HG02571 (cell line): ENCODE measurements at regions not wholly inside any gene's neighbourhood (a gene's known extent, or its start where the extent isn't known, plus 50 kb on each side); places are given as distances from the start of the nearest gene placed in this dataset.

Source experiments
- ATAC-seq: cut with Tn5 transposase; IDR thresholded peaks from one replicate; pipeline ENCODE4 v1.9.1; 2021; ENCODE audit warnings: mild to moderate bottlenecking, moderate library complexity; ENCODE audit not compliant: unreplicated experiment

DNA sequence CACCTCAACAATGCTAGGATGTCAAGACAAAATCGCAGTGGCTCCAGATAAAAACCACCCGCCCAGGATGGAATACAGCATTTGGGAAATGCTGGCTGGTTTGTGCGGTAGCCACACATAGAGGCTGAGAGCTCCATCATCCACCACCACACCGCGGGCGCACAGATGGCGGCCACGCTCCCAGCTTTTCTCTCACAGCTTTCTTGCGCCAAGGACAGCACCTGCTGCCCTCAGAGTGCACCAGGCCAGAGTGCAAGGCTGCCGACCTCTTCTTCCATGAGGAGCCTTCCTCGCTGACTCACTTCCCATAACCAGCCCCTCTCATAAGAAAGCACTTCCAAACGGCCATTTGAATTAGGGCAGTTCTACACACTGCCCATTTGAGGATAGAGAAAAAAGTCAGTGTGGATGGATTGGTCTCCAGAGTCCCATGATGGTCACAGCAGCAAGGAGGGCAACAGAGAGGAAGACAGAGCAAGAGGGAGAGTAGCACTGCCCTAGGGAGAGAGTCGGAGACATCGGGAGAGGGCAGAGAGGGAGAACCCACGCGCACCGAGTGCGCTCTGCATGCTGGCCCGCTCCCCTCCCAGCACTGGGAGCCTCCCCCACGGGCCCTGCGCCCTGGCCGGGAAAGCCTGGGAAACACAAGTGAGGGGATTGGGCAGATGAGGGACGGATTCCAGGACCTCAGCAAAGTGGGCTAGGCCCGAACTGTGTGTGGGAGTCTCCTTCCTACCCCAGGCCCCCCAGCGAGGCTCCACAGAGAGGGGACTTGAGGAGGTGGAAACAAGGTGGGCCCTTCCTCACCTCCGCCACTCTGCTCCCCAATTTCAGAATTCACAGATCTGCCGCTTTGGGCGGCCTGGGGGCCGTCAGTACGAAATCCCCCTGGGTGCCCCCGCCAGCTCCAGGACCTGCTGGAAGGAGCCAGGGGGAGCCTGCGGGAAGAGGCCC lies 156.9 kb downstream of the USP12 start:
- no peak for ATAC-seq

DNA sequence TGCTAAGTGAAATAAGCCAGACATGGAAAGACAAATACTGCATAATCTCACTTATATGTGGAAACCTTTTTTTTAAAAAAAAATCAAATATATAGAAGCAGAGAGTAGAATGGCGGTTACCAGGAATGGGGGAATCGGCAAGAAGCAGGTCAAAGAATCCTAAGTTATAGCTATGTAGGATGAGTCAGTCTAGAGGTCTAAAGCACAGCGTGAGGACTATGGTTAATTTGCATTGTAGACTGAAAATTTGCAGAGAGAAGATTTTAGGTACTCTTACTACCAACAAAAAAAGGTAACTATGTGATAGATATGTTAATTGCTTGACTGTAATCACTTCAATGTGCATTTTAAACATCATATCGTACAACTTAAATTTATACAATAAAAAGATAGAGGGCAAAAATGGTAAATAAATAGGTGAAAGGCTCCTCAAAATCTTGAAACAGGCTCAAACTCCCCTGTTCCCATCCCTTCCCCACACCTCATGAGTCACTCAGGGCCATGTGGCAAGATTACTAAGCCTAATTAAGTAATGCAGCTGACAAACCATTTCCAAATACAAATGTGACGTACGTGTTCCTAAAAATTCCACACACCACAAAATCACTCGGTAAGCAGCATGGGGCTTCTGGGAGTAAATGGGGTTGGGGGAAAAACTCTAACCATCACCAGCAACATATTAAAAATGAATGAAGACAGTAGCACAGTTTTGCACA lies 159.0 kb downstream of the USP12 start:
- ATAC-seq, result no peak

DNA sequence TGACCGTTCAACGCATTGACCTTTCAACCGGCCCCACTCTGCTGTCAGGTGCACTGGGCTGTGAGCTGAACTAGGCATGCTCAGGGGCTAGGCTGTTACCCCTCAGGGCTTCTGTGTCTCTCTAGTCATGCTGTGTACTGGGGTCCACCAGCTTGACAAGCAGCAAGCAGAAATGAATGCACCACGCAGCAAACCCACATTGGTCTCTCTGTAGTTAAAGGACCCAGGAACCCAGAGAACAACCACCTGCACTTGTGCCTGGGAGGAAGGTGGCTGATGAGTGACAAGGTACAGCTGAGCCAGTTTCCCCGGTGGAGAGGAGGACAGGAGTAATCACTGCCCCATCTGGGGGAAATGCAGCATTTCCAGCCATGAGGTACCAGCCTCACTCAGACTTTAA lies 159.9 kb downstream of the USP12 start:
- no peak for ATAC-seq

DNA sequence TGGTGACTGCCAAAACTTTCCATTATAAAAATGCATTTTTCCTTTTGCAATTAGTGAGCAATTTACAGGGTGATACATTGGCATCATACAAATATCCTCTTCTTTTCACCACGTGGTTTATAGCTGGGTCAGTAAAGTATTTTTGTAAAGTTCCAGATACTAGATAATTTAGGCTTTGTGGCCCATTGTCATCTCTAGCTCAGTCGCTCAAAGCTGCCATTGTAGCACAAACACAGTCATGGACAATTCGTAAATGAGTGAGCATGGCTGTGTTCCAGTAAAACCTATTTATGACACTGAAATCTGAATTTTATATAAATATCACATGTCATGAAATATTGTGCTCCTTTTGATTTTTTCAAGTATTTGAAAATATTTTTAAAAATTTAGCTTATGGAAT lies 162.9 kb downstream of the USP12 start:
- ATAC-seq, result no peak

DNA sequence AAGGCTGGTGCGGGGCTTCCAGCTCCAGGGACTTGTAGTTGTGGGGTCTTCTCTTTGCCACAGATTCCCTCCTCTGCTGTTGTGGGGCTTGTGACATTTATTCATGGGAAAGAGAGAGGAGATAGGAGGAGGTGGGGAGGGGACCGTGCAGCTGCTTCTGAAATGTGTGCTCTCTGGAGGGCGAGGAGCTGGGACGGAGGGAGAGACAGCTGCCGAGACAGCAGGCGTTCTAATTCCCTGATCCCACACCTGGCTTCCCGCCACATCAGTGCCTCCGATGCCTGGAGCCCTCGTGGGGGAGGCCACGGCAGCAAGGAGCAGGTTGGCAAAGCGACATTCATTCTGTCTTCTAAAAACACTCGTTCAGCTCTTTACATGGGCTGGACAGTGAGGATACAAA lies 164.4 kb downstream of the USP12 start:
- no peak for ATAC-seq

DNA sequence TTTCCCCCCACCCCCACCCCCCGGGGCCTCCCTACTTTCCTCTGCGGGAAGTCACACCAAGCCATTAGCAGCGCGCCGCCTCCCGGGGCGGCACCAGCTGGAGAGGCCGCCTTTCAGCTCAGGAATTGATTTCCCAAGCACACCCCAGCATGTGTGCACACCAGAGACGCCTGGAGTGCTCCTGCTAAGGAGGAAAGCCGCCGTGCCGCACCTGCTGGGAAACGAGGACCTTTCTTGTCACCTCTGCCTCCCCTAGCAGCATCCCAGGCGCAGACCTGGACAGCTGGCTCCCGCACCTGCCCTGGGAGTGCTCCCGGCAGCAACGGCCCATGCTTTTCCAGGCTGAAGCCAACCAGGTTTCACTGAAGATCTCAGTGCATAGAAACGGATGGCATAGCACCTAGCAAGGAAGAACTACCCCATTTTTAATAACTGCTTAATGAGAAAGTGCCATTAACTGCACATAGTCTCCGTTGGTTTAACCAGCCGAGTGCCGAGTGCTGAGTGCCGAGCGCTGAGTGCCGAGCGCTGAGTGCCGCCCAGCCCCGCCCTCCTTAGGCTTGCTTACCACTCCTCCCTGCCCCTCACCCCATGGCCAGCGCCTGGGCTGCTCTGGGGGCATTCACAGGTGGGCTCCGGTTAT lies 165.0 kb downstream of the USP12 start:
- ATAC-seq, result no peak

DNA sequence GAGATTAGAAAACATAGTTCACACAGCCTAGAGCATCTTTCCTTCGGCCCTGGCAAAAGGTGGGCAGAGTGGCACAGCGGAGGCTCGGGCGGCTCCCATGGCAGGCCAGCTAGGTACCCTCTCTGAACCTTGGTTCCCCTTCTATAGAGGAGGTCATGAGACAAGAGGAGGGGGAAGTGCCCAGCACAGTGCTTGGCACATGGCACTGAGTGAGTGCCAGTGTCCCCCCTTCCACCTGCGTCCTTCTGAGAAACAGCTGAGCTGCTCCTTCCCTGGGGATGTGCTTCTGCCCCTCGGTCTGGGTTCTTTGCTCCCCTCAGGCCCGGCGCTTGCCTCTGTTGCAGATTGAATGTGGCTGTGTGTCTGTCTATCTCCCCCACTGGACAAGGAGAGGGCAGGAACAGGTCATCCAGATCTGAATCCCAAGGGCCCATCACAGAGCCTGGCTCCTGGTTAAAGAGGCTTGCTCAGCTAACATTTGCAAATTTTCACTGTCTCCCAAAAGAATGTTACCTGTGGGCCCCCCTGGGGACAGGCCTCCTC lies 165.6 kb downstream of the USP12 start:
- ATAC-seq, result no peak

DNA sequence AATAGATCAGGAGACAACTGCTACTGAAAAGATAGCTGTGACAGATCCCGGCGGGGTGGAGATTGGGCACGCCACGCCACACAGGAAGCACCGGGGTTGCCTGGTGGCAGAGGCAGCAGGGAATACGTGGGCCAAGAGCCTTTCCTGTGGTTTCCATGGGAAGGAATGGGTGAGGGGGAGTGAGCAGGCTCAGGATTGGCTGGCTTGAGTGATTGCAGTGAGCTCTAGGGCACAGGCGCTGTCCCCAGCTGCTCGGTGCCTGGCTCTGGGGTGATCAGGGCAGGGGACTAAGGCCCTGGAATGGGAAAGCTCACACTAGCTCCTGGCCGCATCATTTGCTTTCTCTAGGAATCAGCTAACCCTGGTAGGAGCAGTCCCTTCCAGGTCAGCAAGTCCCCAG lies 166.1 kb downstream of the USP12 start:
- ATAC-seq, result no peak

DNA sequence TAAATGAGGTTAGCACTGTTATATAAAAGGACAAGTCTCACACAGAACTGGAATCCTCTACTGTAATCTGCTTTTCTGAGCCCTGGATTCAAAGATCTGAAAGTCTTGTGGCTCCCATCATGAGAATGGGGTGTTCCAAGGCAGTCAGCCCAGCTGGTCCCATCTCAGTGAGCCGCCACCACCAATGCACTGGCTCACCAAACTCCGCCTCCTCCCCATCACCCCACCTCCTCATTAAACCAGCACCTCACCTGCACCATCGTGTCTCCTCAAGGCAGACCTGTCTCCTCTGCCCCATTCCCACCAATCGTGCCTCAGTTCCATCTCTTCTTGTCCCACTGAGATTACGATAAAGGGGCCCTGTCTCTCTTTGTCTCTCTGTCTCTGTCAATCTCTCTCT lies 166.7 kb downstream of the USP12 start:
- ATAC-seq, result no peak

DNA sequence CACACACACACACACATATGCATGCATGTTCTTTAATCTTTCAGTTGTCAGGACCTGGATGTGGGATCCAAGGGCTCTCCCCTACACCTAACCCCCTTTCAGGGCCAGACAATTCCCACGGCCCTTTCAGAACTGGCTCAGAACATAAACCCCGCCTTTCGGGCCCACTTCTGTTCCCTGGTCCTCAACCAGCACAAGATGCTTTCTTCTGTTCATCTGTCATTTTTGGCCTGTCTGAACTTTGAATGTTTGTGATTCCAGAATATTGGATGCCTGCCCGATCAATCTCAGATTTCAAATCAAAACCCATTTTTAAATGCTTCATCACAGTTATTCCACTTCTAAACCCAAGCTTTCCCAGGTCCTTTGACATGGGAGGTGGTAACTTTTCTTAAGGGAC lies 167.3 kb downstream of the USP12 start:
- no peak for ATAC-seq

DNA sequence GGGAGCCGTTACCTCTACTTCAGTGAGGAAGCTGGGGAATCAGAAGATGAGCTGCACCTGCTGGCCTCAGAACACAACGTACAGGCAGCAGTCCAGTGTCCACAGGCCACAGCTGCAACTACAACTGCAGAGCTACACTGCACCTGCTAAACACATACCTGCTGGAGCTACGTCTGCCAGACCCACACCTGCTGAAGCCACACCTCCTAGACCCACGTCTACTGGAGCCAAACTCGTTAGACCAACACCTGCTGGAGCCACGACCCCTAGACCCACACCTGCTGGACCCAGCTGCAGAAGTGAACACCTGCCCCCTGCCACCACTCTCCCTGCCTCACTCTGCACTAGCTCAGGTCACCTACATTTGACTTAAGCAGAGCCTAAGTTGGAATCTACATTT lies 169.9 kb downstream of the USP12 start:
- no peak for ATAC-seq

DNA sequence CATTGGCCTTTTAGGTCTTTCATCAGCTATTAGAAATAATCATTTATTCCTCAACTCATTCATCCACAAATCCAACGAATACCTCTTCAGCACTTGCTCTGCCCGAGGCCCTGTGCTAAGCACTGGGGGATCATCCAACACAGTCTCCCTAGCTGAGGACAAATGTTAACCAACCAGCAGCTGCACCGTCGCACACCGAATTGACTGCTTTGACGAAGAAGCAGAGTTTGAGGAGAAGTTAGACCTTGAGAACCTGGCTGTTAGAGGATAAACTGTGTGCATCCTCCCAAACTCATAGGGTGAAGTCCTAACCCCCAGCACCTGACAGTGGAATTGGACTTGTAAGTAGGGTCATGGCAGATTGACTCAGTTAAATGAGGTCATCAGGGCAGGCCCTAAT lies 170.9 kb downstream of the USP12 start:
- ATAC-seq, result no peak

DNA sequence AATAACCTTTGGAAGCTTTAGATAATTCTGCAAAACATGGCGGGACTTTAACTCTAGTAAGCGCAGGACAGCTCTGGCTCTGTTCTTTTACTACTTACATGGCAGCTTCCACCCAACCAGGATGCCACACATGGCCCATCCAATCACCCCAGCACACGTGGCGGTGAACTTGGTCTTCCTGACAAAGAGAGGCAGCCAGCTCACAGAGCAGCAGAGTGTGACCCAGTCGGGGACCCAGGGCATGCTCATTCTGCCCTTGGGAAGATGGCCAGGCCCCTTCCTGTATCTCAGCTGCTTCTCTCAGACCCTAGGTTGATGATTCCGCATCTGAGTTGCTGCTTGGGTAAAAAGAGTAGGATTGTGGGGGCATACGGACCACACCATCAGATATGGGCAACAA lies 172.1 kb downstream of the USP12 start:
- ATAC-seq, result no peak

DNA sequence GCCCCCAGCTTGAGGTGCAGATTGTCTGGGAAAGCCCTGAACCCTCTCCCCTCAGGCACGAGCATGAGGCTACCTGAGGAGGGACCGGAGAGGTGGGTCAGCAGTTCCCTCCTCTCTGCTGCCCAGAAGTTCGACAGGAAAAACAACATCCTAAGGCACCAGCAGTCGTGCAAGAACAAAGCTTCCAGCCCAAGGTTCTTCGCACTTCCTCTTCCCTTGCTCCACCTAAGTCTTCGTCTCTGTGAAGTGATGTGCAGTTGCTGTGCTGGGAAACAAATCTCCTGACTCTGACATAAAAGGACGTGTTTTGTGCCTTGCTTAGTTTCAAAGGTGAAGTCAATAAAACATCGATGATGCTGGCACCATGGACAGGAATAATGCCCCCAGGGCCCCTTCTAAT lies 173.3 kb downstream of the USP12 start:
- no peak for ATAC-seq

DNA sequence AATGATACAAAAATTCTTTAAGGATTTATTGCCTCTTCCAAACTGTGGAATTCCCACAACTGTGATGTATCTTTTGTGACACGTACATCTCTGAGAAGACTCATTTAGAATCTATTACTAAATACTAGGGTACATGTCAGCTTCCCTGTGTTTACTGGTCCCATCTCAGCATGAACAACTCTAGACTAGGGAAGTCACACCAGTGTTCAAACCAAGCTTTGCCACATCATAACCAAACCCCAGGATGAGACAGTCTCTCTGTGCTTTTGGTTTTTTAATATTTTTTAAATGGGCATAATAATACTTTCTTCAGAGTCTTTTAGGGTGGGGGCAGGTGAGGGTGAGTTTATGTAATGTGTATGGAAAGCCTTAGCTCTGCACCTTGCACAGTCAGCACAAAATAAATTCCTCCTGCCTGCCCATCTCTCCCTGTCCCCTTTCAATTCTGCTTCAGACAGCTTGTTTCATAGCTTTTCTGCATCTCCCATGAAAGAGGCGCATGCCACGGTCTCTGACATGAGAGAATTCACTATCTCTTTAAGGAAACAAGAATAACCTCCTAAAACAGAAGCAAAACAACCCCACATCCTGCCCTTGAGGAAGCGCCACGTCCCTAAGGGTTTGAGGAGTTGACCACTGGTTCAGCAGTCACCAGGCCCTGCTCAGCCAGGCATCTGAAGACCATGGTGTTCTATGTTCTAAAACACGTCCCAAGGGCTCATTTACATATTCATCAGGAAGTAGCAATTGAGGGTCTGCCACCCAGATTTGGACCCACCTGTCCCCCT lies 174.5 kb downstream of the USP12 start:
- ATAC-seq, result no peak

DNA sequence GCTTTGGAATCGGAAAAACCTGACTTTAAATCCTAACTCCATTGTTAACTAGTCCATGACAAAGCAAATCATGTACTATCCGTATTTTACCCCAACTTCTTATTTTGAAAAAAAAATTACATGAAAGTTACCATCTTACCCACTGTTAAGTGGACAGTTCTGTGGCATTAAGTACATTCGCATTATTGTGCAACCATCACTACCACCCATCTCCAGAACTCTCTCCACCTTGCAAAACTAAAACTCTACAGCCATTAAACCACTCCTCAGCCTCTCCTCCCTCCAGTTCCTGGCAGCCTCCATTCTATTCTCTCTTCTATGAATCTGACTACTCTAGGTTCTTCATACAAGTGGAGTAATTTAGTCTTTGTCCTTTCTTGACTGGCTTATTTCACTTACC lies 176.5 kb downstream of the USP12 start:
- no peak for ATAC-seq

DNA sequence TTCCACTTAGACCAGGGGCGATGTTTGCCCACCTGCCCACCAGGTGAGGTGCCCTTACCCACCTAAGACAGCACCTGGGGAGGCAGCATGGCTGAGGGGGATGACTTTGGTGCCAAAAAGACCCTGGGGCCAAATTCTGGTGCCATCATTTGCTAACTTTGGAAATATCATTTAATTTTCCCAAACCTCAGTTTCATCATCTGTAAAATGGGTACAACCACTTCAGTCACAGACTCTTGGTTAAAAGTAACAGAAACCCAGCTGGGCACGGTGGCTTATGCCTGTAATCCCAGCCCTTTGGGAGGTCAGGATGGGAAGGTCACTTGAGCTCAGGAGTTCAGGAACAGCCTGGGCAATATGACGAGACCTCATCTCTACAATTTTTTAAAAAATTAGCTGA lies 177.8 kb downstream of the USP12 start:
- no peak for ATAC-seq

DNA sequence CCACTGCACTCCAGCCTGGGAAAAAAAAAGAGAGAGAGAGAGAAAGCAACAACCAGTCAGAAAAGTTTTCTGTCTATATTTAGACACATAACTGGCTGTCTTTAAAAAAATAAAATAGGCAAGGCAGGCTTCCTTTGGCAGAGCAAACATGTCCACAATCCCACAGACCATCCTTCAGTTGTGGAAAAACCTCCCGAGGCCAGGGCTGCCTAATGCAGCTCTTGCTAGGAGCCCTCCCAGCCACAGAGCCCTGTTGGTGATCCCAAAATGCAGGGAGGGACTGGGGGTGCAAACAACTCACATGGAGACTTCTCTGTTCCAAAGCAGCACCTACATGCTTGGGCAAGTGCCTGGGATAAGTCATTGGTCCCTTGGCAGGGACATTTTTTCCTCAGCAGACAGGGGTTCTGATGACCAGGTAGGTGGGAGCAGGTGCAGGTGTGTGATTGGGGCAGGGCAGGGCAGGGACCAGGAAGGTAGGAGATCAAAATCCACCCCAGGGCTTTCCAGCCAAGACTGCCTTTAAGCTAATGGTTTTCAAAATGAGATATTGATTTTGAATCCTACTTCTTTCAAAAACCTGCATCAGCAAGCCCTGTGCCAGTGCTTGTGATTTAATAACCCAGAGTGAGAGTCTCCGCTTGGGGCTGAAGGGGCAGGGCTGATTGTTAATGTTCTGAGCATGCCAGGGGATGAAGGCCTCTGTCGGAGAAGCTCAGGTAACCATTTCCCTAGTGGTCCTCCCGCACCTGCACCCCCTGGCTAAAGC lies 178.5 kb downstream of the USP12 start:
- no peak for ATAC-seq

DNA sequence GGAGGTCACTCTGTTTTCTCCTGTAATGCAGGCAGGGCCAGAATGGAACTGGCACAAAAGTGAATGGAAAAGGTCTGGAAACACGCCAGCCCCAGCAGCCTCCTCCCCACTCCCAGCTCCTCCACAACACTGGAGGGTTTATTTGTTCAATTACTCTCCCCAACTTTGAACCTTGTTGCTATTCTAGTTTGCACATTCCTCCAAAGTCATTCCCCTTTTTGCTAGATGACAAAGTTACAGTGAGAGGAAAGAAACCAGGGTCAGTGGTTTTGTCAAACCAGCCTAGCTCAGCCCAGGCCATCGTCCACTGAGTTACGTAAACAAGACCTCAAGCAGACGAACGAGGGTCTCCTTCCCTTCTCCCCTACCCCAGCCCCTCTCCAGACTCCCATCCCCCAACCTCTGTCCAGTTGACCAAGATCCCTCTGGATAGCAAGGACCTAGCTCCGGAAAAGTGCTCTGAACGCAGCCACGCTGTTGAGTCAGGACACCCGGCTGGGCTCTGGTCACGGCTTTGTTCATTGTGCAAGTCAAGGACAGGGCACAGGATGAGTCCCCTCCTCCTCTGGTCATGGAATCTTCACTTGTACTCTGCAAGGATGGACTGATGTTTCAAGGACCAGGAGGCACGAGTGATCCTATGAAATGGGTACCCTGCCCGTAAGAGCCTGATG lies 180.0 kb downstream of the USP12 start:
- no peak for ATAC-seq
